ENCODE measurements at regions not wholly inside any gene's neighbourhood (a gene's known extent, or its start where the extent isn't known, plus 50 kb on each side); places are given as distances from the start of the nearest gene placed in this dataset.
"Not testable (repeated sequence)": the region's sequence is repeated elsewhere in the genome, so short reads cannot be mapped to it uniquely, and the experiment has no call there.

DNA sequence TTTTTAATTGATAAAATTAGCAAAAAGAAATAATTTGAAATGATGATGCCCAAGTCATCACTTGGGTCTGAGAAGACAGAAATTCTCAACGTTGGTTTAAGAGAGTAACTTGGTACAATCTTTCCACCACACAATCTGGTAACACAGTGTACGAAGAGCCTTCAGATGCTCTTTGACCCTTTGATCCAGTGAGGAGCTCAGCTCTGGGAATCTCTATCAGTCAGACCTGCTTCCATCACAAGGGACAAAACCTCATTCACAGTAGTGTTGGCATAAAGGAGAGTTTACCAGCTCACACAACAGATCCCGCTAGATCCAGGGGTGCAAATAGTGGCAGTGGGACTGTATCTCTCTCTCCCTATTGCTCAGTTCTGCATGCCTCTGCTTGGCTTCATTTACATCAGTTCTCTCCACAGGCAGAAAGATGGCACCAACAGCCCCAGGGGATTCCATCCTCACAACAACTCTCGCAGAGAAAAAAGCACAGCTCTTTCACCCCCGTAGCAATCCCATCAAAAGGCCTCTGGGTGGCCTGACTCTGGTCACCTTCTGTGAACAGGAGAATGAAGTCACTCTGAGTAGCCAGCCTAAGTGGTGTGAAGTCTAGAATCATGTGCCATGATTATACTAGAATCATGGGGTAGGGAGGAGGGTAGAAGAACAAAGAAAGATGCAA lies 119.7 kb downstream of the ZNF281 start:
- Histone ChIP-seq H3K4me1 (ENCODE audit: control insufficient read depth, extremely low read depth, insufficient read depth, low read length) (no peaks in the 10 kb centered on the region), H3K27me3 (ENCODE audit: control insufficient read depth, insufficient read depth, low read length) (no peaks in the 10 kb centered on the region), H3K9me3 (ENCODE audit: control insufficient read depth, insufficient read depth, low read depth, low read length) (no peaks in the 10 kb centered on the region), H3K4me3 (replicated peaks in 1 of 4; ENCODE audit: control extremely low read depth in 1 of 4, insufficient read depth in 1 of 4, low read depth in 3 of 4, low read length in 4 of 4) (no peak overlapping the region), H3K9ac (ENCODE audit: insufficient read depth, low read length) (no peak overlapping the region), H2AFZ (ENCODE audit: low read length) (peak overlapping the region; percentile 30), H3K4me2 (ENCODE audit: extremely low read depth, insufficient read depth, low read length) (no peak overlapping the region), H3K27ac (ENCODE audit: insufficient read depth, low read length) (no peak overlapping the region), H3K36me3 (ENCODE audit: control insufficient read depth, insufficient read depth, low read length) (no peaks in the 10 kb centered on the region), H3K79me2 (ENCODE audit: control insufficient read depth, insufficient read depth, low read length) (no peaks in the 10 kb centered on the region), H4K20me1 (ENCODE audit: control insufficient read depth, extremely low read depth, insufficient read depth, low read length) (no peaks in the 10 kb centered on the region)
- no peak for DNase-seq (ENCODE audit: low read depth in 2 of 2)
- no peak for TF ChIP-seq CTCF (conservative IDR thresholded peaks at IDR 0.05 in 1 of 2, IDR thresholded peaks at IDR 0.05 in 1 of 2; ENCODE audit: low read depth in 1 of 2, low read length in 2 of 2)
- TF ChIP-seq EZH2 (IDR thresholded peaks at IDR 0.05; ENCODE audit: low read length, missing control alignments), result no peak

DNA sequence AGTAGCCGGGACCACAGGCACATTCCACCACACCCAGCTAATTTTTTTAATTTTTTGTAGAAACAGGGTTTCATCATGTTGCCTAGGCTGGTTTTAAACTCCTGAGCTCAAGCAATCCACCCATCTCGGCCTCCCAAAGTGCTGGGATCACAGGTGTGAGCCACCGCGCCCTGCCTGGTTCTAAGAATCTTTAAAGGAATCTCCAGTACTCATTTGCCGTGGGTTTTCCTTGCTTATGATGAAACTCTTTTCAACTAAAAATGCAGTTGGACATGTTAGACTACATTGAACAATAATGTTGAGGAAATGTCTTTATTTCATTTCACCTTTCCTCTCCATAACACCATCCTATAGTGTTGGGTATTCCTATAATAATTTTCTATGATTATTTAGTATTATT lies 121.6 kb downstream of the ZNF281 start:
- Histone ChIP-seq H4K20me1 (ENCODE audit: control insufficient read depth, extremely low read depth, insufficient read depth, low read length) (no peaks in the 10 kb centered on the region), H3K9me3 (ENCODE audit: control insufficient read depth, insufficient read depth, low read depth, low read length) (no peaks in the 10 kb centered on the region), H3K27me3 (ENCODE audit: control insufficient read depth, insufficient read depth, low read length) (no peaks in the 10 kb centered on the region), H3K4me3 (replicated peaks in 1 of 4; ENCODE audit: control extremely low read depth in 1 of 4, insufficient read depth in 1 of 4, low read depth in 3 of 4, low read length in 4 of 4) (no peak overlapping the region), H3K4me2 (ENCODE audit: extremely low read depth, insufficient read depth, low read length) (no peak overlapping the region), H3K79me2 (ENCODE audit: control insufficient read depth, insufficient read depth, low read length) (no peaks in the 10 kb centered on the region), H2AFZ (ENCODE audit: low read length) (no peak overlapping the region), H3K9ac (ENCODE audit: insufficient read depth, low read length) (no peak overlapping the region), H3K36me3 (ENCODE audit: control insufficient read depth, insufficient read depth, low read length) (no peaks in the 10 kb centered on the region), H3K27ac (ENCODE audit: insufficient read depth, low read length) (no peak overlapping the region), H3K4me1 (ENCODE audit: control insufficient read depth, extremely low read depth, insufficient read depth, low read length) (no peaks in the 10 kb centered on the region)
- TF ChIP-seq EZH2 (IDR thresholded peaks at IDR 0.05; ENCODE audit: low read length, missing control alignments), result no peak
- no peak for TF ChIP-seq CTCF (conservative IDR thresholded peaks at IDR 0.05 in 1 of 2, IDR thresholded peaks at IDR 0.05 in 1 of 2; ENCODE audit: low read depth in 1 of 2, low read length in 2 of 2)
- no peak for DNase-seq (ENCODE audit: low read depth in 2 of 2)

- H3K27ac ChIP-seq (ENCODE audit: insufficient read depth, low read length); DNase-seq (ENCODE audit: low read depth in 2 of 2); H3K9ac ChIP-seq (ENCODE audit: insufficient read depth, low read length); H3K27me3 ChIP-seq (ENCODE audit: control insufficient read depth, insufficient read depth, low read length); H3K4me3 ChIP-seq (replicated peaks in 1 of 4; ENCODE audit: control extremely low read depth in 1 of 4, insufficient read depth in 1 of 4, low read depth in 3 of 4, low read length in 4 of 4); H4K20me1 ChIP-seq (ENCODE audit: control insufficient read depth, extremely low read depth, insufficient read depth, low read length); H2AFZ ChIP-seq (ENCODE audit: low read length); H3K9me3 ChIP-seq (ENCODE audit: control insufficient read depth, insufficient read depth, low read depth, low read length); H3K36me3 ChIP-seq (ENCODE audit: control insufficient read depth, insufficient read depth, low read length); H3K4me2 ChIP-seq (ENCODE audit: extremely low read depth, insufficient read depth, low read length); H3K4me1 ChIP-seq (ENCODE audit: control insufficient read depth, extremely low read depth, insufficient read depth, low read length); H3K79me2 ChIP-seq (ENCODE audit: control insufficient read depth, insufficient read depth, low read length): not testable (repeated sequence)
Measured at GRCh38 chr1:200284236-200284635, 125.6 kb downstream of the ZNF281 start.

All from fibroblast of lung (primary cell).